ENCODE measurements at regions not wholly inside any gene's neighbourhood (a gene's known extent, or its start where the extent isn't known, plus 50 kb on each side); places are given as distances from the start of the nearest gene placed in this dataset.
"Not testable (repeated sequence)": the region's sequence is repeated elsewhere in the genome, so short reads cannot be mapped to it uniquely, and the experiment has no call there.

- H3K9me3 ChIP-seq; H3K4me1 ChIP-seq; DNase-seq (ENCODE audit: extremely low spot score); H3K27ac ChIP-seq (replicated peaks in 1 of 4); H3K36me3 ChIP-seq; H3K4me3 ChIP-seq; intact Hi-C loops (cut with DNase I): not testable (repeated sequence)
- WGBS, result 31% methylated on average over 7 of the region's 7 CpGs
- peaks cover 0 to 33% (median 0%) of the 10 kb centered on the region in 4 donors for H3K27me3 ChIP-seq
These were observed 53.3 kb upstream of the LRPAP1 start for GRCh38 chr4:3585567-3585966.

GRCh38 chr4:3582091-3582475, 49.9 kb upstream of the LRPAP1 start:
- intact Hi-C loops (cut with DNase I), result no loop called here
- Histone ChIP-seq H3K4me3 (no peak overlapping the region), H3K27me3 (peaks cover 0 to 16% (median 0%) of the 10 kb centered on the region in 4 donors), H3K27ac (replicated peaks in 1 of 4) (no peak overlapping the region), H3K36me3 (no peaks in the 10 kb centered on the region), H3K9me3 (no peaks in the 10 kb centered on the region), H3K4me1 (no peaks in the 10 kb centered on the region)
- TF ChIP-seq POLR2A (IDR thresholded peaks at IDR 0.05; ENCODE audit: low read depth) (no peak), POLR2AphosphoS5 (IDR thresholded peaks at IDR 0.05) (no peak), EP300 (IDR thresholded peaks at IDR 0.05) (no peak), CTCF (IDR thresholded peaks at IDR 0.05) (no peak)
- DNase-seq (ENCODE audit: extremely low spot score), result no peak
- 60% methylated on average over 1 of the region's 5 CpGs for WGBS
